CD4-positive, alpha-beta T cell treated with Interleukin-6 for 4 hours (primary cell): ENCODE measurements at regions not wholly inside any gene's neighbourhood (a gene's known extent, or its start where the extent isn't known, plus 50 kb on each side); places are given as distances from the start of the nearest gene placed in this dataset.

Experiments used
- DNase-seq: peaks from one replicate; pipeline ENCODE4 v3.0.0-alpha.2; 2020; ENCODE audit warnings: mixed read lengths

DNA sequence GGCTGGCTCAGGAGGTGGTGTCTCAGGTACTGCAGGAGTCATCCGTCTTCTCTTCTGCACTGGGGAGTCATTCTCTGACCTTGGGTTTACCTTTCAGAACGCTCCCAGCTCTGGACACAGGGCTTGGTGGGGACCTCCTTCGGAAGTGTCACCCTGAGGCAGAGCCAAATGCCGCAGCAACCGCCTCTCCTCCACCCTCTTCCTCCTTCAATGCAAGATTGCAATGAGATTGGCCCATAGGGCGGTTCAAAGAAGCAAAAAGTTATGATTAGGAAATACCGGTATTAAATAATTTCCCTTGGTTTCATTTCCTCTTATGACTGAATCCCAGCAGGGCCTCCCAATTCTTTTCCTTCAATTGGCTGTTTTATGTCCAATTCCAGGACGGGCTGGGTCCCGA lies 178.8 kb downstream of the ACKR3 start:
- no peak for DNase-seq

DNA sequence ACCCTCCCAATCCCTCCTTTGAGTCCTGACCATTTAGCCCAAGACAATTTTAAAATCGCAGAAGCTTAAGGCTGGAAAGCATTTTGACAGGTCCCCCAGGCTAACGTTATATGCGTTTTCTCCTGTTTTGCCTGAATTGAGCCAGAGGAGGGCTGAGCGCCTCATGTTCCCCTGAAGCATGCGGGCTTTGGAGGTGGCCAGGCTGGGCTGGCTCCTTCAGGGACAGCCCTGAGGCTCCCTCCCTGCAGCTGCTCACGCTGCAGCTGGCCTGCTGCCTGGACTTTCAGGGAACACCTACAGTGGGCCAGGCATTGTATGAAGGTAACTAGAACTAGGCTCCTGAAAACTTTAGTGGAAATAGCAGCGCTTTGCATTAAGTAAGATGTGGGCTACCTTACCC lies 179.2 kb downstream of the ACKR3 start:
- DNase-seq = no peak

DNA sequence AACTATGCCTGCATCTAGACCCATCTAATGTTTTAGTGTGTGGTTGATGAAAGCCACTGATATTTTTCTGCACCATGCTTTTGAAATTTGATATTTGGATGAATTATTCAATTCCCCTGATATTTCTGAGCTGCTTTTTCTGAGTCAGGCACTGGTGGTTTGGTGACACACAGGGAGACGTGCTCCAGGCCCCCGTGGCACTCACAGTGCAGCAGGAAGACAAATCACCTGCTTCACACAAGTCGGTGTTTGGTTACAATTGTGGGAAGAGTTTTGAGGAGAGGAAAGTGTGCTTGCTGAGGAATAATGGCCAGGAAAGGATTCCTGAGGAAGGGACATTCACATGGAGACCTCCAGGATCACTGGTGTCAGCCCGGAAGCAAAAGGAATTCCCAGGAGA lies 179.7 kb downstream of the ACKR3 start:
- no peak for DNase-seq

DNA sequence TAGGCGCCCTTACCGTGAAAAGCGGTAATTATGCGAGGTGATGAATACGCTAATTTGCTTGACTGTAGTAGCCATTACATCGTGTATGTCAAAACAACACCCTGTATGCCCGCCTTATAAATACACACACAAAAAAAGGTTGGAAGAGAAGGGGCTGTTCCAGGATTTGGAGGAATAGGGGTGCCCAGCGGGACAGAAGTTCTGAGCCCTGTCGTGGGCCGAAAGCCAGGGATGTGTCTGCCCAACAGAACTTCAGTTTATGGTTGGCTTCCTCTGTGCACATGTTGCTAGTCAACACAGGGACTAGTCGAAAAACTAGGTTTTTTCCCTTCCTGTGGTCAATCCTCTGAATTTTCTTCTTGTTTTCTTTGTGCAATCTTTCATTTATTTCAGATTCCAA lies 182.5 kb downstream of the ACKR3 start:
- DNase-seq = no peak

DNA sequence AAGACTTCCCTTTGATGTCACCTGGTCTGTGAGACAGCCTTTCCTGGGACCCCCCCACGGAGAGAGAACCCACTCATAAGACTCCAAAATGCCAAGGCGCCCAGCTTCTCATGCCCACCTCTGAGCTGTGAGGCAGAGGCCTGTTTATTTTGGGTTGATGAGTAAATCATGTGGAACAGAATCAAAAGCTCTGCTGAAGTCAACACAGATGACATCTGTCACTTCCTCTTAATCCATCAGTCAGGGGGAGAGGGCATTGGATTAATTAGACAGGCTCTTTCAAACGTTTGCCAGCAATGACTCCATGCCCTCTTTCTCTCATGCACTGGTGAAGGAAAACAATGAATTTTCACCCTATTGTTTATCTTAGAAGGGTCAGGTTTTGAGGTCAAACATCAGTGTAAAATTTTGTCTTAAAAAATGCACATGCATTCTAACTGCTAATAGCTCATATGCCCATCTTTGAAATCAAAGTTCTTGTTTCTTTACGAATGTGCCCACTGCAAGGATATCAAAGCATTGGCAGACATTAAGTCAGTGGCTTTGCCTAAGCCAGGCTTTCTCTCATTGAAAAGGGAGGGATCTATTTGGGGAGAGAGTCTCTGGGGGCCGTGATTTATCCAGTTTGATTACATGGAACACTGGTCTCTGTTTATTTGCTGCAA lies 184.1 kb downstream of the ACKR3 start:
- DNase-seq = no peak

DNA sequence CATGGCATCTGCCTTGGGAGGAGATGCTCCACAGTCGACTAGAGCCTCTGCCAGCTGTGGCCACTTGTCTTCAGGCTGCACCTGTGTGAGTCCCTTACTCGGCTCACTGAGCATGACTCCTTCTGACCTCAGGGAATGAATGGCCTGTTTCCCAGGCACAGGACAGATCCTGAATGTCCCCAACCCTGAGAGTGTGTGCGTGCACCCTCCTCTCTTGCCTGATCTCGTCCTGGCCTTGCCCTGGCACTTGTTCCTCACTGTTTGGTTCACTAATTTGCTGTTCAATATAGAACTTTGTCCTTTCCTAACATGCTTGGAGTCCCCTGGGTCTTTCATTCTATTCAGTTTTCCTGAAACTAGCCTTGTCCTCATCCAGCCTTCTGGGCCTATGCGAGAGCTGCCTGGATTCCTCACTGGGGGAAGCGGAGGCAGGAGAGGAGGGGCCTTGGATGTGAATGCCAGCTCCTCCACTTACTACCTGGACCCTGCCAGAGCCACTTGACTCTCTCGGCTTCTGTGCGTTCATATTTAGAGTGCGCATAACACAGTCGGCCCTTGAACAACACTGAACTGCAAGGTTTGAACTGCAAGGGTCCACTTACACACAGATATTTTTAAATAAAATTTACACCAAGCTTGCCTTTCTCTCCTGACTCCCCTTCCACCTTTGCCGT lies 184.8 kb downstream of the ACKR3 start:
- no peak for DNase-seq

DNA sequence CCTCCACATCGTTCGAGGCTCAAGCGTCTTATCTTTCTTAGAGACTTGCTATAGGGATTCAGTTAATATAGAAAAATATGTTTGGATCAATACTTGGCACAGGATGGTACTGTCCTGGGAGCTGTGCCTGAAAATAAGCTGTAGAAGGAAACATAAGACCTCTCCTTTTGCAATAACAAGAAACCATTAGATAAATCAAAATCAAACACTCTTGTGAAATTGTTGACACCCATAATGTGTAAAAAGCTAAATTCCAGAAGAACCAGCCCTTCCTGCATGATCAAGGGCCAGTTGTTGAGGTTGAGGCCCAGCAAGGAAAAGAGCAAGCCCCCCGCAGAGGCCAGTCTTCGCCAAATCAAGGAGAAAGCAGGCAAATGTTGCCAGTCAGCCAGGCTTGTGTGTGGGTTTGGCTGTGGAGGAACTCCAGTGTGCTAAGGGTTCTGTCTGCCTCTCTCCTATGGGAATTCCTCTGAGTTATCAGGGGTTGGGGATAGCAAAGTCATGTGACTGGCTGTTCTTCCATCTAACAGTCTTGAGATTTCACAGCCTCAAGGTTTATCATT lies 185.7 kb downstream of the ACKR3 start:
- DNase-seq = no peak

DNA sequence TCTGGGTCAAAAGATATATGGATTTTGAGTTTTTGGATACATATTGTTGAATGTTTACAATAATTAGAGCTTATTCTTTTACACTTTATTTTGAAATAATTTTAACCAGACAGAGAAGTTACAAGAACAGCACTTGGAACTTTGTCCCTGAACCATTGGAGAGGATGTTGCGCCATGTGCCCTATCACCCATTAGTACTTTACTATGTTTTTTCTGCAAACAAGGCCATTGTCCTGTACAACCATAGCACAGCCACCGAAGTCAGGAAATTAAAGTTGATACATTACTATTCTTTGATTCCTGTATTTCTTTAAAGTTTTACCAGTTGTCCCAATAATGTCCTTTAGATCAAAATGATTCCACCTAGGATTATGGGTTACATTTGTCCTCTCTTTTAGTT lies 188.8 kb downstream of the ACKR3 start:
- no peak for DNase-seq

DNA sequence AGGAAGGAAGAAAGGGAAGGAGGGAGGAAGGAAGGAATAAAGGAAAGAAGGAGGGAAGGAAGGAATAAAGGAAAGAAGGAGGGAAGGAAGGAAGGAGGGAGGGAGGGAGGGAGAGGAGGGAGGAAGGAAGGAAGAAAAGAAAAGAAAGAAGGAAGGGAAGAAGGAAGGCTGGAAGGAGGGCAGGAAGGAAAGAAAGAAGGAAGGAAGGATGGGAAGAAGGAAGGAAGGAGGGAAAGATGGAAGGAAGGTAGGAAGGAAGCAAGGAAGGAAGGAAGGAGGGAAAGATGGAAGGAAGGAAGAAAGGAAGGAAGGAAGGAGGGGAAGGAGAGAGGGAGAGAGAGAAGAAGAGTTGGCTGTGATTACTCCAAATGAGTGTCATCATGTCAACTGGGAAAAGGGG lies 190.6 kb downstream of the ACKR3 start:
- no peak for DNase-seq

DNA sequence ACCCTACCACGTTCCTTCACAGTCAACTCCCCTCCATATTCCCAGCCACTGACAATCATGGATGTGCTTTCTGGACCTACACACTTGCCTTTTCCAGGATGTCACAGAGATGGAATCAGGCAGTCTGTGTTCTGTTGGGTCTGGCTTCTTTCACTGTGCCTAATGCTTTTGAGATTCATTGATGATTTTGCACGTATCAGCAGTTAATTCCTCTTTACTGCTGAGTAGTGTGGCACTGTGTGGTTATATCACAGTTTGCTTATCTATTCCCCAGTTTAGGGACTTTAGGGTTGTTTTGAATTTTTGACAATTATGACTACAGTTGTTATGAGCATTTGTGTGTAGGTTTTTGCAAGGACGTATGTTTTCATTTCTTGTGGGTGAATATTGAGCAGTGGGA lies 191.7 kb downstream of the ACKR3 start:
- DNase-seq = no peak

DNA sequence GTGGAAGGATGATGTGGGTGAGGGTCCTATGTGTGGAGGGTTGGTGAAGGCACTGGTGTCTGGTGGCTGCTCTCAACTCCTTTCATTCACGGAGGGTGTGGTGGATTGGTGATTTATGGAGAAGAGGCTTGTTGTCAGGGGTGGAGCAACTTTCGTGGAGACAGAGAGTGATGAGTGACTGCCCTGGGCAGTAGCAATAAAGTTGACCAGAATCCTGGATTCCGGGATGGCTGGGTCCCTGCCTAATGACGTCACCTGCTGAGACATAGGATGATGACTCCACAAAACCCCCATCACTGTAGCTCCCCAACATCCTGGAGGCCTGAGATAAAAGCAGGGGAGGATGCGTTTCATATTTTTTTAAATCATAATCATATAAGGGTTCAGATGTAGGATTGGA lies 193.0 kb downstream of the ACKR3 start:
- DNase-seq = no peak

DNA sequence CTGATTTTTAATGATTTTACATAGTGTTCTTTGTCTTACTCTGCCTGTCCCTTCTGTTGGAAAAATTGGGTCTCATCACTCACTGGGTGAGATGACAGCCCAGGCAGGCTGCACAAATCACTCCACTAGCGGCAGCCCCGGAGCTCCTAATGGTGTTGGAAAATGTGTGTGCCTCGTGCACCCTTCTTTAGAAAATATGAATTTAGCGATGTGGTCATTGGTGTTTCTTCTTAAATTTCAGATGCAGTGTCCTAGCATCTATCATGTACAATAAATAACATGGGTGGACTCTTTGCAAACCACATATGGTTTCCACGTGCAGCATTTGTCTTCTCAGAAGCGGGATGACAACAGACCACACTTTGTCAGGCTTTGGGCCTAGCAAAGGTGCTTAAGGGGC lies 194.2 kb downstream of the ACKR3 start:
- no peak for DNase-seq

DNA sequence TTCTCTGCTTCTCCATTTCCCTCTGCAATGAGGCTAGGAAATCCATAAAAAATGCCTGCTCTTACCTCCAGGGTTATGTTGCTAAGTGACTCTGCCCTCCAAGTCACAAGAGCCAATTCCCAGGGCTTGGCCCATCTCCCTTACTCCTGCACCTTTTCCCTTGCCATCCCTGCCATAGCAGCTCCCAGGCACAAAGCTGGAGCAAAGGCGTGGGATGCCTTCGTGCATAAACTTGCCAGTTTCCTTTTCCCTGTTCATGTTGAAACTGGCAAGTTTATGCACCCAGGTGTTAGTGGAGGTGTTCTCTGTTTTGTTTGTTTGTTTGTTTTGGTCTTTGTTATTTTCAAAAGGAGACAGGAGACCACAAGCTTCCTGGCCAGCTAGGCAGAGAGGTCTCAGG lies 195.1 kb downstream of the ACKR3 start:
- no peak for DNase-seq

DNA sequence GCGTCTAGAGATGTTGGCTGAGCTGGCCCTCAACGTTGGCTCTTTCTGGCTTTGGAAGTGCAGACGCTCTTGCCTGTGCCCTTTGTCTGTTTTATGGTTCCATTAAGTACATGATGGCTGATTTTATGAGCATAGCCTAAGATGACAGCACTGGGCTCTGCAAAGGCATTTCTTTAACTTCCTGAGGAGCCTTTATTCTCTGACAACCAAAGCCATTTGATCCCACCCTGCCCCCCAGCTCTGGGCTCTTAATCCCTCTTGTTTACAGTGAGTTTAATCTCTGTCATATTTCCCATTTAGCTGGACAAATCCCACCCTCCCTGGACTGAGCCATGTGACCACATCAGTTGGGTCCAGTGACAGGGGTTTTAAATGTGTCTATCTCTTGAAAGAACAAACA lies 195.9 kb downstream of the ACKR3 start:
- no peak for DNase-seq

DNA sequence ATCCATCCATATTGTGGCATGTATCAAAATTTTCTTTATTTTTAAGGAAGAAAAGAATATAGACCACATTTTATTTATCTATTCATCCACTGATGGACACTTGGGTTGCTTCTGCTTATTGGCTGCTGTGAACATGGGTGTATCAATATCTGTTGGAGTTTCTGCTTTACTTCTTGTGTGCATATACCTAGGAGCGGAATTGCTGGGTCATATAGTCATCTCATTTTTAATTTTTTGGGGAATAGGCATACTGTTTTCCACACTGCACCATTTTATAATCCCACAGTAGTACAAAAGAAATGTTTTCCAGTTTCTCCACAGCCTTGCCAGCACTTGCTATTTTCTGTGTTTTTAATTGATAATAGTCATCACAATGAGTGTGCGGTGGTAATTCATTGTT lies 197.2 kb downstream of the ACKR3 start:
- no peak for DNase-seq

DNA sequence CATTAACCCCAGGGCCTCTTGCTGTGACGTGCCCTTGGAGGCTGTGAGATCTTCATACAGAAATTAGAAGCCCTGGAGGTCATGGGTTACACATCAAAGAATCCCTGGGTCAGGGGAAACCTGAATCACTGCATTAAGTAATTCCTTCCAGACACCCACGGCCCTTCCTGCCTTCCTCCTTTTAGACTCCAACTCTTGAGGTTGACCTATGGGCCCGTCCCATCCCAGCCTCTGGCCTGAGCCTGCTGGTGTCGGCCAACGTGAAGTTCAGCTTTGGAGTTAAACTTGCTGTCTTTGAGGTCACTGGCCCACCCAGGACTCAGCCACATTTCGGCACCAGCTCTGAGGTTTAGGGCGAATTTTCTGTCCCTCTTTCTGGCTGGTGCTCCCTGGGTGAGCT lies 198.3 kb downstream of the ACKR3 start:
- no peak for DNase-seq

DNA sequence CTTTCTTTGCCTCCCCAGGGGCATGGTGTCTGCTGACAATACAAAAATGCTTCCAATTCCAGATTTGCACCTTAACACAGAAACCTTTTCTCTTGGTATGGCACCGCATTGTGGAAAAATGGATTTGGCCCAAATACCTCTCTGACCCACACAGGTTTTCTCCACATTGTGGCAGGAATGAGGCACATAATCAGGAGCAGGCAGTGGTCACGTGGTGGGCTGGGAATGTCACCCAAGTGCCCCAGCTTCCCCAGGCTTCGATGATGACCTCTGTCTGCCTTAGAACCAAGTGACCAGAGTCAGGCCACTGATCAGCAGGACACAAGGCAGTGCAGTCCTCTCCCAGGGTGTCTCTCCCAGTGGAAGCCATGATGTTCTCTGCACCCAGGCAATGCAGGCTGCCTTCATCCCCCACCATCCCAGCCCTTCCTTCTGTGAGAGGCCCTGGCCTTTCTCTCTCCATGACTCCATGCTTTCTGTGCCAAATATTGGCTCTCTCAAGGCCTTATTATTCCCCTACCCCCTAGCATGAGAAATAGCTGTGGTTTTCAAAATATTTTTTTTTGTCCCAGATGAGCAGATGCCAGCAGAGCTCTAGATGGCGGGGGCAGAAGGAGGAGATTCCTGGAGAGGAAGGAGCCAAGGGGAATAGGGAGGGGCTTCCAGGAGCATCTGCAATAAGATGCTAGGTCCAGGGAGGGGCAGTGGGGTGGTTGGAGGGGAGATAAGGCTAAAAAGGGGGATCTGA lies 198.9 kb downstream of the ACKR3 start:
- no peak for DNase-seq

DNA sequence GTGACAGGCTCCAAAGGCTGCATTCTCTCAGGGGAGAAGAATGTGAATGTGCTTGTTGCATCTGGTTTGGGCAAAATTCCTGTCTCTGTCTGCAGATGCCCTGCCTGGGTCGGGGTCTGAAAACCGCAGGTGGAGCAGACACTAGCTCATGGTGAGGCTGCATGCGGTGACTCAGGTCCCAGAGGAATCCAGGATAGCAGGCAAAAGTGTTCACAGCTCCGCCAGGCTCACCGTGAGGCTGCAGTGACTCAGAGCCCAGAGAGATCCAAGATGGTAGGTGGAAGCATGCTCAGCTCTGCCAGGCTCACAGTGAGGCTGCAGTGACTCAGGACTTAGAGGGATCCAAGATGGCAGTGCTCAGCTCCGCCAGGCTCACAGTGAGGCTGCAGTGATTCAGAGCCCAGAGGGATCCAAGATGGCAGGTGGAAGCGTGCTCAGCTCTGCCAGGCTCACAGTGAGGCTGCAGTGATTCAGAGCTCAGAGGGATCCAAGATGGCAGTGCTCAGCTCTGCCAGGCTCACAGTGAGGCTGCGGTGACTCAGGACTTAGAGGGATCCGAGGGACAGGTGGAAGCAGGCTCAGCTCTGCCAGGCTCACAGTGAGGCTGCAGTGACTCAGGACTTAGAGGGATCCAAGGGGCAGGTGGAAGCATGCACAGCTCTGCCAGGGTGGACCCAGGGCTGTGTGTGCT lies 200.5 kb downstream of the ACKR3 start:
- no peak for DNase-seq

DNA sequence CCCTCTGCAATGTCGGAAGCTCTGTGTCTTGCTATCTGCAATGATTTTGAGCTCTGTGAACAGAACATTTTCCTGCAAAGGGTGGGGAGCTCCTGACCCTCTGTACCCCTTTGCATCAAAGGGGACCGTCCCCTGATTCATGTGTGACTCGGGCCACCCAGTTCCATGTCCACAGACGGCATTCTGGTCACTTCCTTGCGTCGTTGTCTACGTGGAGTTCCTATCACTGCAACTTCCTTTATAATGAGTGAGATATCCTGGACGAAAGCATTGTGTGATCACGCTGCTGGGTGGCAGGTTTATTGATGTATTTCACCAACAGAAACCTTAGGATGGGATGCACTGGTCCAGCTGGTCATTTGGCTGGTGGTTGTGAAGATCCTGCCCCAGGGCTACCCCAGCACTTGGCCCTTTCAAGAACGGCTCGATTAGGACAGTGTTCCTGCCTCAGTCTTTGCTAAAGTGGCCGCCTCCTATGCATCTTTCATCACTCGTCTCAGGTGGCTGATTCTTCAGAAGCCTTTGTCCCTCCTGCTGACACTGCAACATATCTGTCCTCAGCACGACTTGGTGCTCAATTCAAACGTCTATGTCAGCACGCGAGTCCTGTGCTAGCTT lies 202.7 kb downstream of the ACKR3 start:
- DNase-seq = no peak

DNA sequence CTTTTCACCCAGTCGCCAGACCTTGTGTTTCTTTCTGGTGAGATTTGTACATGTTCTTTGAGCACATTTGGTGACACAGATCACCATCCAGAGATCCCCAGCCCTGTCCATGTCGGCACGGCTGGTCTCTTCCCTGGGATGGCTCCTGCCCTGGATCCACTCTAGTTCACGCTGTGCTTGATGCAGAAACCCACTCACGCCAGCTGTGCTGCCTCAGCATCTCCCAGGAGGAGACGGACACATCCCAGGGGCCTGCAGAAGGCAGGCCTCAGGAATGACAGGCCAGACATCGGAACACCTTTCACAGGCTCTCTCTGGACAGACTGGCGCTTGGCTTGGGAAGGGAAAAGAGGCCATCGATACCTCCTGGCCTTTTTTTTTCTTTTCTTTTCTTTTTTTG lies 203.6 kb downstream of the ACKR3 start:
- no peak for DNase-seq

DNA sequence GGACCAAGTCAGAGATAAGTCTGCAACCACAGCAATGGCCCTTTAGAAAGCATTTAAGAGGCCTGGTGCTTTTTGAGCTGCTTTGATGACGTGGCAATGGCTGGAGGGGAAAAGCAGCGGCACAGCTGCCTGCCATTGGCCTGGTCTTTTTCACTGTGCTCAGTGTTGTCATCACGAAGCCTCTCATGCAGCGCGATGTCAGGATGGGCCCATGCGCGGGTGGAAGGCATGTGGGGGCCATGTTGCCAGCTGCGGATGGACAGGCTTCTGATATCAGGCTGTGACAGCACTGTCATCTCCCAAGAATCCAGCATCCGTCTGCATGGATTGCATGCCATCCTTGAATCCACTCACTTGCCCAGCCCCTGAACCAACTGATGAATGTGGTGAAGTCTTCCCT lies 204.5 kb downstream of the ACKR3 start:
- no peak for DNase-seq

DNA sequence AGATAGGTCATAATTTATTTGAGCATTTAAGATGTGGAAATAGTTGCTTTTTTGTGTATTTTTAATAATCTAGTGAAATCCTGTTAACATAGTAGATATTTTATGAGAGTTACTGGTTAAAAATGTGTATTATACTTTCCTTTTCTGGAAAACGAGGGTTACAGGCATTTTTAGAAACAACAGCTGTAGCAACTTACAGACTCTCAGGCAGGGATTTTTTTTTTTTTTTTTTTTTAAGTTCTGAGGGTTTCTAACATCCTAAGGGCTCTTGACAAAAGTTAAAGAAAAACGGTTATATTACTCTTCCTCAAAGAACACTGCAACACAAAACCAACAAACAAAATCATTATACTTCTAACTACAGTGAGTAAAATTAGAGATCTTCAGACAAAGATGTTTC lies 205.9 kb downstream of the ACKR3 start:
- no peak for DNase-seq

DNA sequence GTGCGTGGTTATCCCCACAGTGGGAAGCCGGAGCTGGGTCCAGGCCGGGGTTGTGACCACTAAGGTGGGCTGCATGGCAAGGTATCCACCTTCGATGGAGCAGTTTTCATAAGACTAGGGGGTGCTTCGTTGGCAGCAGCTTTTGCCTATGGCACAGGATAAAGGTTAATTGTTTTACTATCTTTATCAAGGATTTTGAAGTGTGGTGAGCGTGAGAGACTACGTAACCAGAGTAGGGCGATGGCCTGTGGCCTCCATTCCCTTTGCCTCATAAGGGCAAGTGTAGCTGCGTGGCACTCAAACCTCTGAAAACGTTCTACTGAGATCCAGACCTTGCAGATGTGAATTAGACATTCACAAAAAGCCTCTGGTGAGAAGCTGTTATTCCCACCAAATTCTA lies 206.6 kb downstream of the ACKR3 start:
- no peak for DNase-seq
